Rectal smooth muscle tissue (tissue), 1 donor: ENCODE measurements at regions not wholly inside any gene's neighbourhood (a gene's known extent, or its start where the extent isn't known, plus 50 kb on each side); places are given as distances from the start of the nearest gene placed in this dataset.
"Not testable (repeated sequence)": the region's sequence is repeated elsewhere in the genome, so short reads cannot be mapped to it uniquely, and the experiment has no call there.

Source experiments
- H3K27ac ChIP-seq: one replicate; pipeline ENCODE4 v1.7.0; 2013; ENCODE audit warnings: low read depth, low read length, inconsistent platforms
- H3K27me3 ChIP-seq: one replicate; pipeline ENCODE4 v1.7.0; 2013; ENCODE audit warnings: low read length; ENCODE audit not compliant: control insufficient read depth, insufficient read depth
- H3K36me3 ChIP-seq: one replicate; pipeline ENCODE4 v1.7.0; 2013; ENCODE audit warnings: low read length; ENCODE audit not compliant: control insufficient read depth, insufficient read depth
- H3K4me1 ChIP-seq: one replicate; pipeline ENCODE4 v1.7.0; 2013; ENCODE audit warnings: low read length; ENCODE audit not compliant: control insufficient read depth, insufficient read depth
- H3K4me3 ChIP-seq: one replicate; pipeline ENCODE4 v1.7.0; 2013; ENCODE audit warnings: low read length
- H3K9ac ChIP-seq: one replicate; pipeline ENCODE4 v1.7.0; 2013; ENCODE audit warnings: low read length

DNA sequence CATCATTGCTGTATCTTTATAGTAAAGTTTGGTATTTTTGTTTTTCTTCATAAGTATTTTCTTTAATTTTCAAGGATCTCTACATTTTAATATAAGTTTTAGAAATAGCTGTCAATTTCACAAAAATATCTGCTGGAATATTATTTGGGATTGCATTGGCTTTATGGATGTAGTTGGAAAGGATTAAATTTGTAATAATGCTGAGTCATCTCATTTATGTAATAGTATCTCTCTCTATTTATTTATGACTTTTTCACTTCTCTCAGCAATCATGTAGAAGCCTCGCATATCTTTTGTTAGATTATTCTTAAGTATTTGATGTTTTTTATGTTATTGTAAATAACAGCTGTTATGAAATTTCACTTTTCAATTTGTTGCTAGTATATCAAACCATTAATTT is 223.1 kb upstream of the POGK start:
- no peaks in the 10 kb centered on the region for H3K36me3 ChIP-seq
- no peaks in the 10 kb centered on the region for H3K4me1 ChIP-seq
- H3K27ac ChIP-seq, result no peak overlapping the region
- no peak overlapping the region for H3K9ac ChIP-seq
- no peak overlapping the region for H3K4me3 ChIP-seq
- no peaks in the 10 kb centered on the region for H3K27me3 ChIP-seq

- Histone ChIP-seq H3K36me3 (no peaks in the 10 kb centered on the region), H3K4me3 (no peak overlapping the region), H3K27me3 (no peaks in the 10 kb centered on the region), H3K4me1 (no peaks in the 10 kb centered on the region), H3K9ac (no peak overlapping the region), H3K27ac (no peak overlapping the region)
Measured at GRCh38 chr1:166626711-166627110, 212.6 kb upstream of the POGK start.

GRCh38 chr1:166627558-166627957 is 211.7 kb upstream of the POGK start:
- H3K27ac ChIP-seq, result no peak overlapping the region
- H3K9ac ChIP-seq, result no peak overlapping the region
- H3K36me3 ChIP-seq, result no peaks in the 10 kb centered on the region

GRCh38 chr1:166628259-166628658 is 211.0 kb upstream of the POGK start:
- Histone ChIP-seq H3K4me3 (no peak overlapping the region), H3K36me3 (no peaks in the 10 kb centered on the region), H3K9ac (no peak overlapping the region), H3K27ac (no peak overlapping the region), H3K27me3 (no peaks in the 10 kb centered on the region), H3K4me1 (no peaks in the 10 kb centered on the region)

More at GRCh38 chr1:166627558-166627957, 211.7 kb upstream of the POGK start:
- Histone ChIP-seq H3K4me1 (no peaks in the 10 kb centered on the region), H3K4me3 (no peak overlapping the region), H3K27me3 (no peaks in the 10 kb centered on the region)

GRCh38 chr1:166629946-166630345 is 209.3 kb upstream of the POGK start:
- Histone ChIP-seq H3K4me3 (no peak overlapping the region), H3K27me3 (no peaks in the 10 kb centered on the region), H3K36me3 (no peaks in the 10 kb centered on the region), H3K9ac (no peak overlapping the region), H3K4me1 (no peaks in the 10 kb centered on the region), H3K27ac (no peak overlapping the region)

DNA sequence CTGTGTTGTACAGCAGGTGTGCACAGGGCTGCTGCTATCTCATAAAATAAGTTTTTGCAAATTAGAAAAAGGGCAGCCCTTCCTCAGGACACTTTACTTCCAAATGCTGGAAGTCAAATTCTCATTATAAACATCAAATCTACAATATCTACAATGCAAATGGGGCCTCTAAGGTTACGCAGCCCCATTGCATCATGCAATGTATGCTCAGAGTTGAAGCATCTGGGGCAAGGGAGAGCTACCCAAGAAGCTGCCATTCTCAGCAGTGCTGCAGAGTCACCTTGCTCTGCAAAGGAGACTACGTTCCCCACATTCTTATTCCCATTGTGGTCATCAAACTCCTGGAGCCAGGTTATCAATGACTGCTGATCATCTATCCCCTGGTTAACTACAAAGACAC is 208.9 kb upstream of the POGK start:
- Histone ChIP-seq H3K4me3 (no peak overlapping the region), H3K27ac (no peak overlapping the region), H3K27me3 (no peaks in the 10 kb centered on the region), H3K4me1 (no peaks in the 10 kb centered on the region), H3K36me3 (no peaks in the 10 kb centered on the region), H3K9ac (no peak overlapping the region)

GRCh38 chr1:166638137-166638536 is 201.1 kb upstream of the POGK start:
- H3K36me3 ChIP-seq, result no peaks in the 10 kb centered on the region
- H3K27me3 ChIP-seq, result no peaks in the 10 kb centered on the region
- no peak overlapping the region for H3K27ac ChIP-seq
- no peaks in the 10 kb centered on the region for H3K4me1 ChIP-seq
- H3K4me3 ChIP-seq, result no peak overlapping the region
- no peak overlapping the region for H3K9ac ChIP-seq

GRCh38 chr1:166657228-166657627 is 182.0 kb upstream of the POGK start:
- not testable (repeated sequence) for H3K4me1 ChIP-seq, H3K36me3 ChIP-seq, H3K27ac ChIP-seq, H3K4me3 ChIP-seq, H3K27me3 ChIP-seq, H3K9ac ChIP-seq

DNA sequence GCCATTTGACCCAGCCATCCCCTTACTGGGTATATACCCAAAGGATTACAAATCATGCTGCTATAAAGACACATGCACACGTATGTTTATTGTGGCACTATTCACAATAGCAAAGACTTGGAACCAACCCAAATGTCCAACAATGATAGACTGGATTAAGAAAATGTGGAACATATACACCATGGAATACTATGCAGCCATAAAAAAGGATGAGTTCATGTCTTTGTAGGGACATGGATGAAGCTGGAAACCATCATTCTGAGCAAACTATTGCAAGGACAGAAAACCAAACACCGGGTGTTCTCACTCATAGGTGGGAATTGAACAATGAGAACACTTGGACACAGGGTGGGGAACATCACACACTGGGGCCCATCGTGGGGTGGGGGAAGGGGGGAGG is 172.5 kb upstream of the POGK start:
- H3K27me3 ChIP-seq, H3K27ac ChIP-seq, H3K4me3 ChIP-seq, H3K4me1 ChIP-seq, H3K36me3 ChIP-seq, H3K9ac ChIP-seq: not testable (repeated sequence)

- H3K4me1 ChIP-seq, result not testable (repeated sequence)
Measured at GRCh38 chr1:166667600-166667999, 171.7 kb upstream of the POGK start.

GRCh38 chr1:166671627-166672026 is 167.6 kb upstream of the POGK start:
- Histone ChIP-seq H3K27me3 (no peaks in the 10 kb centered on the region), H3K36me3 (no peaks in the 10 kb centered on the region), H3K27ac (no peak overlapping the region), H3K4me3 (no peak overlapping the region), H3K9ac (no peak overlapping the region), H3K4me1 (no peaks in the 10 kb centered on the region)

More at GRCh38 chr1:166667600-166667999, 171.7 kb upstream of the POGK start:
- not testable (repeated sequence) for H3K9ac ChIP-seq, H3K36me3 ChIP-seq, H3K27ac ChIP-seq, H3K27me3 ChIP-seq, H3K4me3 ChIP-seq

GRCh38 chr1:166673722-166674121 is 165.6 kb upstream of the POGK start:
- H3K36me3 ChIP-seq, result no peaks in the 10 kb centered on the region
- no peak overlapping the region for H3K4me3 ChIP-seq
- no peak overlapping the region for H3K27ac ChIP-seq
- H3K4me1 ChIP-seq, result no peaks in the 10 kb centered on the region
- H3K27me3 ChIP-seq, result no peaks in the 10 kb centered on the region
- no peak overlapping the region for H3K9ac ChIP-seq

- Histone ChIP-seq H3K36me3 (no peaks in the 10 kb centered on the region), H3K4me1 (no peaks in the 10 kb centered on the region), H3K4me3 (no peak overlapping the region), H3K27me3 (no peaks in the 10 kb centered on the region), H3K9ac (no peak overlapping the region), H3K27ac (no peak overlapping the region)
Measured at GRCh38 chr1:166675213-166675612, 164.1 kb upstream of the POGK start.
